ENCODE measurements at regions not wholly inside any gene's neighbourhood (a gene's known extent, or its start where the extent isn't known, plus 50 kb on each side); places are given as distances from the start of the nearest gene placed in this dataset.

- WGBS (ENCODE audit: insufficient coverage): no CpG with 5 or more reads among the region's 2 CpGs
- Histone ChIP-seq H3K27me3 (replicated peaks in 1 of 2; ENCODE audit: control insufficient read depth in 2 of 2, extremely low read depth in 1 of 2, insufficient read depth in 2 of 2, low read length in 1 of 2) (no peaks in the 10 kb centered on the region), H3K27ac (ENCODE audit: low read length) (no peak overlapping the region), H3K9me3 (no peaks in the 10 kb centered on the region), H3K4me3 (ENCODE audit: control insufficient read depth in 1 of 2, extremely low read depth in 1 of 2, low read length in 1 of 2) (no peak overlapping the region), H3K36me3 (ENCODE audit: control insufficient read depth in 2 of 2, extremely low read depth in 1 of 2, insufficient read depth in 1 of 2, low read length in 1 of 2) (no peaks in the 10 kb centered on the region), H3K4me1 (ENCODE audit: control insufficient read depth in 1 of 2, extremely low read depth in 1 of 2, insufficient read depth in 2 of 2, low read length in 2 of 2) (no peaks in the 10 kb centered on the region)
- H3K36me3 Mint-ChIP-seq: no peaks in the 10 kb centered on the region
- peaks cover 0 to 3% (median 2%) of the 10 kb centered on the region in 3 donors for H3K9me3 Mint-ChIP-seq
- peaks cover 4 to 17% of the 10 kb centered on the region in 2 donors for H3K27me3 Mint-ChIP-seq
- H3K4me3 Mint-ChIP-seq: no peak overlapping the region
- H3K4me1 Mint-ChIP-seq: no peaks in the 10 kb centered on the region
- CTCF ChIA-PET: no interaction called here
- no peak overlapping the region for H3K27ac Mint-ChIP-seq
- POLR2A ChIA-PET: no interaction called here
- ATAC-seq (replicated peaks in 1 of 4) (no peak), DNase-seq (no peak)
Observed at GRCh38 chr12:41836416-41836815, 308.3 kb downstream of the GXYLT1 start.

DNA sequence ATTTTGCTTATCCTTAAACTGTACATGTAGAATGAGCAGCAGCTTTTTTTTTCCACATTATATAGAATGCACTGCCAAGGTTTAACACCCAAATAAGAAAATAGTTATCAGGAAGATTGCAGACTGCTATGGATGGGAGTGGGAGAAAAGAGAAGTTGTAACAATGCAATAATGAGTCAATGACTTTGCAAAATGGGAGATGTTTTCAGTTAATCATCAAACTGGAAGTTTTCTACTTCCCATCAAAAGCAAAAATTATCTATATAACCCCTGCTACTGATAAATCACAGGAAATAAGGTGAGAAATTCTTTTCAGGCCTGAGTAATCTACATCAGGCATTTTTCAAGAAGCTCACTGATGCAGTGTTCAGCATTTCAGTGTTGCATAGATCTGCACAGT lies 309.1 kb downstream of the GXYLT1 start:
- H3K27me3 ChIP-seq (replicated peaks in 1 of 2; ENCODE audit: control insufficient read depth in 2 of 2, extremely low read depth in 1 of 2, insufficient read depth in 2 of 2, low read length in 1 of 2): no peaks in the 10 kb centered on the region
- no peak overlapping the region for H3K4me3 Mint-ChIP-seq
- ChIA-PET CTCF (no interaction called here), POLR2A (no interaction called here)
- H3K36me3 Mint-ChIP-seq: no peaks in the 10 kb centered on the region
- H3K9me3 ChIP-seq: no peaks in the 10 kb centered on the region
- ATAC-seq (replicated peaks in 1 of 4) (no peak), DNase-seq (no peak)
- no peak overlapping the region for H3K27ac ChIP-seq (ENCODE audit: low read length)
- no peaks in the 10 kb centered on the region for H3K4me1 Mint-ChIP-seq
- H3K36me3 ChIP-seq (ENCODE audit: control insufficient read depth in 2 of 2, extremely low read depth in 1 of 2, insufficient read depth in 1 of 2, low read length in 1 of 2): no peaks in the 10 kb centered on the region
- no peak overlapping the region for H3K4me3 ChIP-seq (ENCODE audit: control insufficient read depth in 1 of 2, extremely low read depth in 1 of 2, low read length in 1 of 2)
- H3K27ac Mint-ChIP-seq: no peak overlapping the region
- no peaks in the 10 kb centered on the region for H3K4me1 ChIP-seq (ENCODE audit: control insufficient read depth in 1 of 2, extremely low read depth in 1 of 2, insufficient read depth in 2 of 2, low read length in 2 of 2)
- H3K27me3 Mint-ChIP-seq: peaks cover 4 to 17% of the 10 kb centered on the region in 2 donors
- H3K9me3 Mint-ChIP-seq: peaks cover 0 to 3% (median 2%) of the 10 kb centered on the region in 3 donors

DNA sequence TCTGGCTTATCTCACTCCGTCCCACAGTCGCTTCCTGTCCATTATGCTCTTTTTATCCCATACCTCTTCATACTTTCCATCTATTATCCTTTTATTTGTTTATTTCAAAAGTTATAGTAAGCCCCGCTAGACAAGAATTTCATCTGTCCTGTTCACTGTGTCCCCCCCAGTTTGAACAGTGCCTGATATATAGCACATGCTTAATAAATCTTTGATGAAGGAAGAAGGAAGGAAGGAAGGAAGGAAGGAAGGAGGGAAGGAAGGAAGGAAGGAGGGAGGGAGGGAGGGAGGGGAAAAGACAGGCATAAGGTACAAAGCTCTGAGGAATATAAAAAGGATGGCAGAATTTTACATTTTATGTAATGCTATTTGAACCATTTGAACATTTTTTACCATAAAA lies 324.7 kb downstream of the GXYLT1 start:
- Histone ChIP-seq H3K27ac (ENCODE audit: low read length) (no peak overlapping the region), H3K9me3 (no peaks in the 10 kb centered on the region), H3K4me3 (ENCODE audit: control insufficient read depth in 1 of 2, extremely low read depth in 1 of 2, low read length in 1 of 2) (no peak overlapping the region), H3K27me3 (replicated peaks in 1 of 2; ENCODE audit: control insufficient read depth in 2 of 2, extremely low read depth in 1 of 2, insufficient read depth in 2 of 2, low read length in 1 of 2) (no peaks in the 10 kb centered on the region), H3K4me1 (ENCODE audit: control insufficient read depth in 1 of 2, extremely low read depth in 1 of 2, insufficient read depth in 2 of 2, low read length in 2 of 2) (no peaks in the 10 kb centered on the region), H3K36me3 (ENCODE audit: control insufficient read depth in 2 of 2, extremely low read depth in 1 of 2, insufficient read depth in 1 of 2, low read length in 1 of 2) (no peaks in the 10 kb centered on the region)
- Mint-ChIP-seq H3K36me3 (no peaks in the 10 kb centered on the region), H3K27me3 (no peaks in the 10 kb centered on the region), H3K4me1 (no peaks in the 10 kb centered on the region), H3K9me3 (no peaks in the 10 kb centered on the region), H3K27ac (no peak overlapping the region), H3K4me3 (no peak overlapping the region)
- WGBS (ENCODE audit: insufficient coverage): no CpG with 5 or more reads among the region's 3 CpGs
- no peak for DNase-seq
- ATAC-seq (replicated peaks in 1 of 4): no peak
- CTCF ChIA-PET: no interaction called here
- POLR2A ChIA-PET: no interaction called here

DNA sequence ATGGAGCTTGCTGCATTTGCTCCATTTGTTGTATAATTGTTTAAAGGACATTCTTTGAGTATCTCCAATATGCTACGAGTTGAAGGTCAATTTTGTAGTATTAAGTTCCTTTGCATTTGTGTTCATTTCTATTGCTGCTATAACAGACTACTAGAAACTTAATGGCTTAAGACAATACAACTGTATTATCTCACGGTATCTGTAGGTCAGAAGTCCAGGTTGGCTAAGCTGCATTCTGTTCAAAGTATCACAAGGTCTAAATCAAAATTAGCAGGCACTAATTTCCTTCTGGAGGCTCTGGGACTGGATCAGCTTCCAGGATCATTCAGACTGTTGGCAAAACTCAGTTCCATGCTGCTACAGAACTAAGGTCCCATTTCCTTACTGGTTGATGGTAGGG lies 340.6 kb downstream of the GXYLT1 start:
- Histone ChIP-seq H3K27ac (ENCODE audit: low read length) (no peak overlapping the region), H3K9me3 (no peaks in the 10 kb centered on the region), H3K36me3 (ENCODE audit: control insufficient read depth in 2 of 2, extremely low read depth in 1 of 2, insufficient read depth in 1 of 2, low read length in 1 of 2) (no peaks in the 10 kb centered on the region), H3K4me3 (ENCODE audit: control insufficient read depth in 1 of 2, extremely low read depth in 1 of 2, low read length in 1 of 2) (no peak overlapping the region), H3K4me1 (ENCODE audit: control insufficient read depth in 1 of 2, extremely low read depth in 1 of 2, insufficient read depth in 2 of 2, low read length in 2 of 2) (no peaks in the 10 kb centered on the region), H3K27me3 (replicated peaks in 1 of 2; ENCODE audit: control insufficient read depth in 2 of 2, extremely low read depth in 1 of 2, insufficient read depth in 2 of 2, low read length in 1 of 2) (no peaks in the 10 kb centered on the region)
- H3K36me3 Mint-ChIP-seq: no peaks in the 10 kb centered on the region
- H3K27me3 Mint-ChIP-seq: no peaks in the 10 kb centered on the region
- no peaks in the 10 kb centered on the region for H3K4me1 Mint-ChIP-seq
- no peak for DNase-seq
- ATAC-seq (replicated peaks in 1 of 4): no peak
- CTCF ChIA-PET: no interaction called here
- H3K27ac Mint-ChIP-seq: no peak overlapping the region
- no peak overlapping the region for H3K4me3 Mint-ChIP-seq
- WGBS (ENCODE audit: insufficient coverage): 100% methylated on average over 1 of the region's 2 CpGs
- peaks cover 0 to 2% (median 0%) of the 10 kb centered on the region in 3 donors for H3K9me3 Mint-ChIP-seq
- POLR2A ChIA-PET: no interaction called here

- H3K4me1 ChIP-seq (ENCODE audit: control insufficient read depth in 1 of 2, extremely low read depth in 1 of 2, insufficient read depth in 2 of 2, low read length in 2 of 2): no peaks in the 10 kb centered on the region
- H3K27me3 Mint-ChIP-seq: no peaks in the 10 kb centered on the region
- no peak overlapping the region for H3K27ac ChIP-seq (ENCODE audit: low read length)
- no peaks in the 10 kb centered on the region for H3K4me1 Mint-ChIP-seq
- WGBS (ENCODE audit: insufficient coverage): 72% methylated on average over 2 of the region's 2 CpGs
- H3K27ac Mint-ChIP-seq: no peak overlapping the region
- DNase-seq (no peak), ATAC-seq (replicated peaks in 1 of 4) (no peak)
- no peaks in the 10 kb centered on the region for H3K27me3 ChIP-seq (replicated peaks in 1 of 2; ENCODE audit: control insufficient read depth in 2 of 2, extremely low read depth in 1 of 2, insufficient read depth in 2 of 2, low read length in 1 of 2)
- peaks cover 0 to 1% (median 0%) of the 10 kb centered on the region in 3 donors for H3K9me3 Mint-ChIP-seq
- H3K4me3 Mint-ChIP-seq: no peak overlapping the region
- no peaks in the 10 kb centered on the region for H3K36me3 Mint-ChIP-seq
- no peaks in the 10 kb centered on the region for H3K9me3 ChIP-seq
- no peak overlapping the region for H3K4me3 ChIP-seq (ENCODE audit: control insufficient read depth in 1 of 2, extremely low read depth in 1 of 2, low read length in 1 of 2)
- ChIA-PET POLR2A (no interaction called here), CTCF (interaction anchor here in 1 of 2 donors (0.6 kb wide), 1 partner anchor 49 kb away, joined by 3 read pairs; no protein-coding TSS in a partner anchor)
- no peaks in the 10 kb centered on the region for H3K36me3 ChIP-seq (ENCODE audit: control insufficient read depth in 2 of 2, extremely low read depth in 1 of 2, insufficient read depth in 1 of 2, low read length in 1 of 2)
Observed at GRCh38 chr12:41802803-41803202, 341.9 kb downstream of the GXYLT1 start.

GRCh38 chr12:41801261-41801660 lies 343.4 kb downstream of the GXYLT1 start:
- no peaks in the 10 kb centered on the region for H3K36me3 Mint-ChIP-seq
- Histone ChIP-seq H3K4me3 (ENCODE audit: control insufficient read depth in 1 of 2, extremely low read depth in 1 of 2, low read length in 1 of 2) (no peak overlapping the region), H3K9me3 (no peaks in the 10 kb centered on the region), H3K4me1 (ENCODE audit: control insufficient read depth in 1 of 2, extremely low read depth in 1 of 2, insufficient read depth in 2 of 2, low read length in 2 of 2) (no peaks in the 10 kb centered on the region), H3K27ac (ENCODE audit: low read length) (no peak overlapping the region), H3K27me3 (replicated peaks in 1 of 2; ENCODE audit: control insufficient read depth in 2 of 2, extremely low read depth in 1 of 2, insufficient read depth in 2 of 2, low read length in 1 of 2) (no peaks in the 10 kb centered on the region), H3K36me3 (ENCODE audit: control insufficient read depth in 2 of 2, extremely low read depth in 1 of 2, insufficient read depth in 1 of 2, low read length in 1 of 2) (no peaks in the 10 kb centered on the region)
- H3K4me1 Mint-ChIP-seq: no peaks in the 10 kb centered on the region
- ATAC-seq (replicated peaks in 1 of 4) (no peak), DNase-seq (no peak)
- no peak overlapping the region for H3K4me3 Mint-ChIP-seq
- 80% methylated on average over 1 of the region's 1 CpG for WGBS (ENCODE audit: insufficient coverage)
- H3K27me3 Mint-ChIP-seq: no peaks in the 10 kb centered on the region
- no peak overlapping the region for H3K27ac Mint-ChIP-seq
- POLR2A ChIA-PET: no interaction called here
- CTCF ChIA-PET: no interaction called here
- no peaks in the 10 kb centered on the region for H3K9me3 Mint-ChIP-seq

DNA sequence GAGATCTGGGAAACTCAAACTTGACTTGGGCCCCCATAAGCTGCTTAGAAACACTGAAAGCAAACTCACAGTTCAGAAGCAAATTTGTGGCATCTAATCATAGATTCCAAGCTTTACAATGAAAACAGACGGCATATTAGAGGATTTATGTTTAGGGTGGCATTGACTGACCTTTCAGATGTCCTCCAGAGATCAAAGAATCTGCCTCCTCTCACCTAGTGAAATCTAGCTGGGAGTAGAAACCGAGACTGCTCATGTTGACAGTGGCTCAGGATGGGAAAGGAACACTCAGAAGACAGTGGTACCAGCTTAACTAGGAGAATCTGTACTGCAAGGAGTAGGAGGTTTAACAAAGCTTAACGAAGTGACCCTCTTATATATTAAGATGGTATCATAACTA lies 345.0 kb downstream of the GXYLT1 start:
- H3K4me1 Mint-ChIP-seq: no peaks in the 10 kb centered on the region
- CTCF ChIA-PET: no interaction called here
- no peaks in the 10 kb centered on the region for H3K27me3 ChIP-seq (replicated peaks in 1 of 2; ENCODE audit: control insufficient read depth in 2 of 2, extremely low read depth in 1 of 2, insufficient read depth in 2 of 2, low read length in 1 of 2)
- H3K4me1 ChIP-seq (ENCODE audit: control insufficient read depth in 1 of 2, extremely low read depth in 1 of 2, insufficient read depth in 2 of 2, low read length in 2 of 2): no peaks in the 10 kb centered on the region
- peaks cover 0 to 4% of the 10 kb centered on the region in 2 donors for H3K27me3 Mint-ChIP-seq
- no peaks in the 10 kb centered on the region for H3K9me3 Mint-ChIP-seq
- no peak overlapping the region for H3K27ac Mint-ChIP-seq
- POLR2A ChIA-PET: no interaction called here
- no peaks in the 10 kb centered on the region for H3K9me3 ChIP-seq
- H3K36me3 Mint-ChIP-seq: no peaks in the 10 kb centered on the region
- DNase-seq (no peak), ATAC-seq (replicated peaks in 1 of 4) (no peak)
- no peak overlapping the region for H3K27ac ChIP-seq (ENCODE audit: low read length)
- WGBS (ENCODE audit: insufficient coverage): no CpG with 5 or more reads among the region's 3 CpGs
- no peak overlapping the region for H3K4me3 ChIP-seq (ENCODE audit: control insufficient read depth in 1 of 2, extremely low read depth in 1 of 2, low read length in 1 of 2)
- no peaks in the 10 kb centered on the region for H3K36me3 ChIP-seq (ENCODE audit: control insufficient read depth in 2 of 2, extremely low read depth in 1 of 2, insufficient read depth in 1 of 2, low read length in 1 of 2)
- H3K4me3 Mint-ChIP-seq: no peak overlapping the region

Data from T-cell (primary cell).